ENCODE measurements at regions not wholly inside any gene's neighbourhood (a gene's known extent, or its start where the extent isn't known, plus 50 kb on each side); places are given as distances from the start of the nearest gene placed in this dataset.

DNA sequence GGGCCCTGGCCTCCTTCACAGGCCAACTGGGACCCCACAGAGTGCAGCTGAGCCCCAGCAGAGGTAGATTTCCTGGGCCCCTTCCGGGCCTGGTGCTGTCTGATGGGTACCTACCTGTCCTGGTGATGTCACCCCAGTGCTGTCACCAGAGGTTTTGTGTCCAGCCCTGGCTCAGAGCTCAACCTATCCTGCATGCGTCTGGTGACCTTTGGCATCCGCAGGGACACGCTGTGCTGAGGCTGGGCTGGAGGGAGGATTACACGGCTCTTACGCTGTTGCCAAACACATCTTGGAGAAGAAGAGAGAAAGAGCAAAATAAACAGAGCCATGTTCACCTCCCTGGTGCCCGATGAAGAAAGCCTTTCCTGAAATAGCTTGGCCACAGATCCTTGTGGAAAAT, 70.6 kb upstream of the MED9 start (continued):
- TF ChIP-seq CTCF (CRISPR knock-in tag; IDR thresholded peaks at IDR 0.05) (peak; percentile 67), ZSCAN20 (CRISPR knock-in tag; IDR thresholded peaks at IDR 0.05; ENCODE audit: borderline replicate concordance) (no peak), ZEB1 (IDR thresholded peaks at IDR 0.05; ENCODE audit: insufficient replicate concordance, low read depth) (no peak), ZMYM2 (CRISPR knock-in tag; IDR thresholded peaks at IDR 0.05) (no peak), ZFP1 (CRISPR knock-in tag; IDR thresholded peaks at IDR 0.05) (no peak), SCMH1 (CRISPR knock-in tag; IDR thresholded peaks at IDR 0.05; ENCODE audit: borderline replicate concordance) (no peak), ZNF468 (CRISPR knock-in tag; IDR thresholded peaks at IDR 0.05) (no peak), XRCC5 (optimal IDR thresholded peaks at IDR 0.05; ENCODE audit: low read length) (no peak), KLF9 (CRISPR knock-in tag; IDR thresholded peaks at IDR 0.05; ENCODE audit: low read depth) (no peak), REXO4 (CRISPR knock-in tag; IDR thresholded peaks at IDR 0.05; ENCODE audit: borderline replicate concordance) (no peak), TBX2 (CRISPR knock-in tag; IDR thresholded peaks at IDR 0.05; ENCODE audit: borderline replicate concordance) (no peak), SRSF1 (optimal IDR thresholded peaks at IDR 0.05; ENCODE audit: low read depth, low read length) (no peak), FOXK2 (IDR thresholded peaks at IDR 0.05) (no peak), ZNF451 (CRISPR knock-in tag; IDR thresholded peaks at IDR 0.05) (no peak), ZNF605 (CRISPR knock-in tag; IDR thresholded peaks at IDR 0.05) (no peak), ZNF615 (CRISPR knock-in tag; IDR thresholded peaks at IDR 0.05; ENCODE audit: borderline replicate concordance) (no peak), CEBPG (CRISPR knock-in tag; IDR thresholded peaks at IDR 0.05) (peak; percentile 44; the same call in 1 of the 2 replicates), ZNF720 (CRISPR knock-in tag; IDR thresholded peaks at IDR 0.05) (no peak), PHF8 (CRISPR knock-in tag; IDR thresholded peaks at IDR 0.05) (no peak; the same call in 1 of the 2 replicates), CEBPB (IDR thresholded peaks at IDR 0.05; ENCODE audit: borderline replicate concordance, low read depth, low read length) (no peak), PITX1 (CRISPR knock-in tag; IDR thresholded peaks at IDR 0.05) (0 out of 2 replicates have a peak, but pooled peaks have one; percentile 40), CBX5 (CRISPR knock-in tag; IDR thresholded peaks at IDR 0.05; ENCODE audit: borderline replicate concordance) (peak; percentile 45; the same call in 1 of the 2 replicates)
- TF ChIP-seq, protein P1, sequence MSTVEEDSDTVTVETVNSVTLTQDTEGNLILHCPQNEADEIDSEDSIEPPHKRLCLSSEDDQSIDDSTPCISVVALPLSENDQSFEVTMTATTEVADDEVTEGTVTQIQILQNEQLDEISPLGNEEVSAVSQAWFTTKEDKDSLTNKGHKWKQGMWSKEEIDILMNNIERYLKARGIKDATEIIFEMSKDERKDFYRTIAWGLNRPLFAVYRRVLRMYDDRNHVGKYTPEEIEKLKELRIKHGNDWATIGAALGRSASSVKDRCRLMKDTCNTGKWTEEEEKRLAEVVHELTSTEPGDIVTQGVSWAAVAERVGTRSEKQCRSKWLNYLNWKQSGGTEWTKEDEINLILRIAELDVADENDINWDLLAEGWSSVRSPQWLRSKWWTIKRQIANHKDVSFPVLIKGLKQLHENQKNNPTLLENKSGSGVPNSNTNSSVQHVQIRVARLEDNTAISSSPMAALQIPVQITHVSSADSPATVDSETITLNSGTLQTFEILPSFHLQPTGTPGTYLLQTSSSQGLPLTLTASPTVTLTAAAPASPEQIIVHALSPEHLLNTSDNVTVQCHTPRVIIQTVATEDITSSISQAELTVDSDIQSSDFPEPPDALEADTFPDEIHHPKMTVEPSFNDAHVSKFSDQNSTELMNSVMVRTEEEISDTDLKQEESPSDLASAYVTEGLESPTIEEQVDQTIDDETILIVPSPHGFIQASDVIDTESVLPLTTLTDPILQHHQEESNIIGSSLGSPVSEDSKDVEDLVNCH (CRISPR knock-in tag; IDR thresholded peaks at IDR 0.05): no peak
- TF ChIP-seq, protein P2, sequence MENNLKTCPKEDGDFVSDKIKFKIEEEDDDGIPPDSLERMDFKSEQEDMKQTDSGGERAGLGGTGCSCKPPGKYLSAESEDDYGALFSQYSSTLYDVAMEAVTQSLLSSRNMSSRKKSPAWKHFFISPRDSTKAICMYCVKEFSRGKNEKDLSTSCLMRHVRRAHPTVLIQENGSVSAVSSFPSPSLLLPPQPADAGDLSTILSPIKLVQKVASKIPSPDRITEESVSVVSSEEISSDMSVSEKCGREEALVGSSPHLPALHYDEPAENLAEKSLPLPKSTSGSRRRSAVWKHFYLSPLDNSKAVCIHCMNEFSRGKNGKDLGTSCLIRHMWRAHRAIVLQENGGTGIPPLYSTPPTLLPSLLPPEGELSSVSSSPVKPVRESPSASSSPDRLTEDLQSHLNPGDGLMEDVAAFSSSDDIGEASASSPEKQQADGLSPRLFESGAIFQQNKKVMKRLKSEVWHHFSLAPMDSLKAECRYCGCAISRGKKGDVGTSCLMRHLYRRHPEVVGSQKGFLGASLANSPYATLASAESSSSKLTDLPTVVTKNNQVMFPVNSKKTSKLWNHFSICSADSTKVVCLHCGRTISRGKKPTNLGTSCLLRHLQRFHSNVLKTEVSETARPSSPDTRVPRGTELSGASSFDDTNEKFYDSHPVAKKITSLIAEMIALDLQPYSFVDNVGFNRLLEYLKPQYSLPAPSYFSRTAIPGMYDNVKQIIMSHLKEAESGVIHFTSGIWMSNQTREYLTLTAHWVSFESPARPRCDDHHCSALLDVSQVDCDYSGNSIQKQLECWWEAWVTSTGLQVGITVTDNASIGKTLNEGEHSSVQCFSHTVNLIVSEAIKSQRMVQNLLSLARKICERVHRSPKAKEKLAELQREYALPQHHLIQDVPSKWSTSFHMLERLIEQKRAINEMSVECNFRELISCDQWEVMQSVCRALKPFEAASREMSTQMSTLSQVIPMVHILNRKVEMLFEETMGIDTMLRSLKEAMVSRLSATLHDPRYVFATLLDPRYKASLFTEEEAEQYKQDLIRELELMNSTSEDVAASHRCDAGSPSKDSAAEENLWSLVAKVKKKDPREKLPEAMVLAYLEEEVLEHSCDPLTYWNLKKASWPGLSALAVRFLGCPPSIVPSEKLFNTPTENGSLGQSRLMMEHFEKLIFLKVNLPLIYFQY (CRISPR knock-in tag; IDR thresholded peaks at IDR 0.05; ENCODE audit: borderline replicate concordance): no peak
